ENCODE measurements at regions not wholly inside any gene's neighbourhood (a gene's known extent, or its start where the extent isn't known, plus 50 kb on each side); places are given as distances from the start of the nearest gene placed in this dataset.

DNA sequence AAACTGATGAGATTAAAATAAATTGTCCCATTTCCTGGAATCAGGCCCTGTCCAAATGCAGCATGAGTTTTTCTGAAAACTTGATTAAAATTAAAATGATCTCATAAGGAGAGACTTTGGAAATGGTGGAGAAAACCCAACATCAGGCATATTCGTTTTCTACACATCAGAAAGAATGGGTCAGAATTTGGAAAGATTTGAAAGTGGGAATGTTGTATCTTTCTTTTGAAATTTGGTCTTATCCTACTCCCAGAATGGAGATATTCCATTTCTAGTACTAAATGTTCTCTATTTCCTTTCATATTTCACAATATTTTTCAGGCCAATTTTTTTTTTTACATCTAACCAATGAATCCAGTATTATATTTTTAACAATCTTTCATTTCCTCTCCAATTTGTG is 223.9 kb upstream of the RXFP2 start:
- no peak overlapping the region for H3K4me3 ChIP-seq

GRCh38 chr13:31517599-31517998 is 221.7 kb upstream of the RXFP2 start:
- no peak for DNase-seq
- no peak overlapping the region for H3K4me3 ChIP-seq
- H3K4me1 ChIP-seq, result no peaks in the 10 kb centered on the region
- H3K9me3 ChIP-seq, result no peaks in the 10 kb centered on the region
- no peak overlapping the region for H3K27ac ChIP-seq
- H3K36me3 ChIP-seq, result no peaks in the 10 kb centered on the region
- H3K27me3 ChIP-seq, result no peaks in the 10 kb centered on the region
- TF ChIP-seq CTCF (IDR thresholded peaks at IDR 0.05) (no peak), POLR2A (IDR thresholded peaks at IDR 0.05) (no peak)

More for the DNA sequence above, 223.9 kb upstream of the RXFP2 start:
- no peak for DNase-seq
- H3K27ac ChIP-seq, result no peak overlapping the region
- no peaks in the 10 kb centered on the region for H3K9me3 ChIP-seq
- TF ChIP-seq POLR2A (IDR thresholded peaks at IDR 0.05), result no peak
- no peaks in the 10 kb centered on the region for H3K27me3 ChIP-seq
- H3K36me3 ChIP-seq, result no peaks in the 10 kb centered on the region
- H3K4me1 ChIP-seq, result no peaks in the 10 kb centered on the region

DNA sequence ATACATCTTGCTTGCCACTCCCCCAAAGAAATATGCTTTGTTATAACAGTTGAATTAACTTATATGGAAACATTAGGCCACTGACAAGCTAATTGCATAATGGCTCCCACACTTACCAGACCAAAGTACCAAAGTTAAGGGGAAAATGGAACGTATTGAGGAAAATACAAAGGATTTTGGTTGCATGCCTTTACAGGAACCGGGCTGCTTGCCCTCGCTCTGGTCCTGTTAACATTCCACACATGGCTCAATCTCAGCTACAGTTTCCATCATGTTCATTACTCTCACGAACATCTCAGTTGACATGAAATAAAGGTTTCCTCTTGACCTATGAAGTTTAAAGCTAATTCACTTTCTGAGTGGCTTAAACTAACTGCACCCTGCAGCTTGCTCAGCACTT is 220.7 kb upstream of the RXFP2 start:
- no peaks in the 10 kb centered on the region for H3K9me3 ChIP-seq
- no peaks in the 10 kb centered on the region for H3K4me1 ChIP-seq
- DNase-seq, result no peak
- no peak overlapping the region for H3K4me3 ChIP-seq
- H3K27ac ChIP-seq, result no peak overlapping the region
- no peak for TF ChIP-seq CTCF (IDR thresholded peaks at IDR 0.05)
- no peak for TF ChIP-seq POLR2A (IDR thresholded peaks at IDR 0.05)
- no peaks in the 10 kb centered on the region for H3K27me3 ChIP-seq
- no peaks in the 10 kb centered on the region for H3K36me3 ChIP-seq

GRCh38 chr13:31521435-31521834 is 217.9 kb upstream of the RXFP2 start:
- Histone ChIP-seq H3K27ac (no peak overlapping the region), H3K9me3 (no peaks in the 10 kb centered on the region), H3K4me1 (no peaks in the 10 kb centered on the region), H3K36me3 (no peaks in the 10 kb centered on the region), H3K4me3 (no peak overlapping the region), H3K27me3 (no peaks in the 10 kb centered on the region)
- DNase-seq, result no peak
- TF ChIP-seq POLR2A (IDR thresholded peaks at IDR 0.05) (no peak), CTCF (IDR thresholded peaks at IDR 0.05) (no peak)

GRCh38 chr13:31522396-31522795 is 216.9 kb upstream of the RXFP2 start:
- Histone ChIP-seq H3K27ac (no peak overlapping the region), H3K4me3 (no peak overlapping the region), H3K36me3 (no peaks in the 10 kb centered on the region), H3K9me3 (no peaks in the 10 kb centered on the region), H3K4me1 (no peaks in the 10 kb centered on the region), H3K27me3 (no peaks in the 10 kb centered on the region)
- no peak for TF ChIP-seq POLR2A (IDR thresholded peaks at IDR 0.05)
- no peak for TF ChIP-seq CTCF (IDR thresholded peaks at IDR 0.05)
- DNase-seq, result no peak

DNA sequence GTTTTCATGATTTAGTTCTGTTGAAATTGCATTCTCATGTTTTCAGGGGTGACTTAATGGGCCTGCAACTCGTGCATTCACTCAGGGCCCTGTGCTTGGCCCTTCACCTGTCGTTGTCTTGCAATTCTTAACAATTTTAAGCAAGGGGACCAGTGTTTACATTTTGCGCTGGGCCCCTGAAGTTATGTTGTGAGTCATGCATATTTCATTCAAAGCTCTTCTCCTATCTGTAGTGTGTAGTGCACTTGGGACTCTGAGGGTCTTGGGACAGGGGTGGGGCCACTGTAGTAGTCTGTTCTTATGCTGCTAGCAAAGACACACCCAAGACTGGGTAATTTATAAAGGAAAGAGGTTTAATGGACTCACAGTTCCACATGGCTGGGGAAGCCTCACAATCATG is 211.2 kb upstream of the RXFP2 start:
- DNase-seq, result no peak
- no peaks in the 10 kb centered on the region for H3K4me1 ChIP-seq
- no peaks in the 10 kb centered on the region for H3K9me3 ChIP-seq
- H3K36me3 ChIP-seq, result no peaks in the 10 kb centered on the region
- TF ChIP-seq CTCF (IDR thresholded peaks at IDR 0.05) (no peak), POLR2A (IDR thresholded peaks at IDR 0.05) (no peak)
- H3K4me3 ChIP-seq, result no peak overlapping the region
- no peaks in the 10 kb centered on the region for H3K27me3 ChIP-seq
- no peak overlapping the region for H3K27ac ChIP-seq

Measured in Peyer's patch (tissue), 4 donors.